ENCODE measurements at regions not wholly inside any gene's neighbourhood (a gene's known extent, or its start where the extent isn't known, plus 50 kb on each side); places are given as distances from the start of the nearest gene placed in this dataset.

DNA sequence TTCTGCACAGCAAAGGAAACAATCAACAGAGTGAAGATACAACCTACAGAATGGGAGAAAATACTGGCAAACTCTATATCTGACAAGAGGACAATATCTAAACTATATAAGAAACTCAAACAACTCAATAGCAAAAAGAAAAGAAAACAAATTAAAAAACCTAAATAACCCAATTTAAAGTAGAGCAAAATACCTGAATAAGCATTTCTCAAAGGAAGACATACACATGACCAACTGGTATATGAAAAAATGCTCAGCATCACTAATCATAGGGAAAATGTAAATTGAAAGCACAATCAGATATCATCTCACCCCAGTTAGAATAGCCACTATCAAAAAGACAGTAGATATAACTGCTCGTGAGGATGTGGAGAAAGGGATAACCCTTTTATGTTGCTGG lies 87.8 kb upstream of the FOXA2 start:
- DNase-seq (no peak), FAIRE-seq (no peak), ATAC-seq (no peak)
- no peak overlapping the region for H3K4me3 ChIP-seq
- H3K9me3 ChIP-seq: peaks cover 0 to 5% (median 0%) of the 10 kb centered on the region in 4 donors
- no peaks in the 10 kb centered on the region for H3K27me3 ChIP-seq
- H3K27ac ChIP-seq: no peak overlapping the region
- H3K4me1 ChIP-seq: no peaks in the 10 kb centered on the region
- H3K36me3 ChIP-seq: no peaks in the 10 kb centered on the region
- TF ChIP-seq CTCF (IDR thresholded peaks at IDR 0.05): no peak
- WGBS, 2 donors: 57 to 84% methylated on average over 1 of the region's 1 CpG
- intact Hi-C loops (cut with DNase I): no loop called here

DNA sequence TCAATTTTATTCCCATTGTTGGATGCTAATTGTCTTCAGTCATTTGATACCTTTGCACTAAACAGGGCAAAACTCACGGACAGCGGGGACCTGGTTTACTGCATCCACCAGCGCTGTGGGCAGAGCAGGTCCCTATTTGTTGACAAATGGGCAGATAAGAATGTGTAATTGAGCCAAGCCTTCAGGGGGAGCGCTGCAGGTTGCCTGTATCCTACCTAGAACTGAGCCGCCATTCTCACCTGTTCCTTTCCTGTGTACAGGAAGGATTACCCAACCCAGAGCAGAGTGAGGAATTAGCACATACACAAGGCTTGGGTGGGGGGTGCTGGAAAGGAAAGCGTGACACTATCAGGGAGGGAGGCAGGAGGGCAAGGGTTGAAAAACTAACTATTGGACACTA lies 89.1 kb upstream of the FOXA2 start:
- no peak for FAIRE-seq
- intact Hi-C loops (cut with DNase I): no loop called here
- H3K36me3 ChIP-seq: no peaks in the 10 kb centered on the region
- no peaks in the 10 kb centered on the region for H3K4me1 ChIP-seq
- TF ChIP-seq CTCF (IDR thresholded peaks at IDR 0.05): no peak
- no peak overlapping the region for H3K4me3 ChIP-seq
- no peaks in the 10 kb centered on the region for H3K27me3 ChIP-seq
- H3K27ac ChIP-seq: no peak overlapping the region
- WGBS, 2 donors: 13 to 21% methylated on average over 6 of the region's 6 CpGs
- ATAC-seq: peak in 3 of 4 donors; percentile 44 to 78 (median 75)
- peak in 1 of 6 donors; percentile 18 for DNase-seq
- peaks cover 0 to 5% (median 0%) of the 10 kb centered on the region in 4 donors for H3K9me3 ChIP-seq

GRCh38 chr20:22675341-22675740 lies 91.0 kb upstream of the FOXA2 start:
- FAIRE-seq: no peak
- no peak for TF ChIP-seq CTCF (IDR thresholded peaks at IDR 0.05)
- no peak for DNase-seq
- no peak for ATAC-seq
- Histone ChIP-seq H3K27me3 (no peaks in the 10 kb centered on the region), H3K9me3 (peaks cover 0 to 2% (median 0%) of the 10 kb centered on the region in 4 donors), H3K4me3 (no peak overlapping the region), H3K27ac (no peak overlapping the region), H3K4me1 (peaks cover 0 to 4% (median 0%) of the 10 kb centered on the region in 3 donors), H3K36me3 (no peaks in the 10 kb centered on the region)
- 73 to 83% methylated on average over 10 of the region's 10 CpGs for WGBS, 2 donors
- intact Hi-C loops (cut with DNase I): no loop called here

DNA sequence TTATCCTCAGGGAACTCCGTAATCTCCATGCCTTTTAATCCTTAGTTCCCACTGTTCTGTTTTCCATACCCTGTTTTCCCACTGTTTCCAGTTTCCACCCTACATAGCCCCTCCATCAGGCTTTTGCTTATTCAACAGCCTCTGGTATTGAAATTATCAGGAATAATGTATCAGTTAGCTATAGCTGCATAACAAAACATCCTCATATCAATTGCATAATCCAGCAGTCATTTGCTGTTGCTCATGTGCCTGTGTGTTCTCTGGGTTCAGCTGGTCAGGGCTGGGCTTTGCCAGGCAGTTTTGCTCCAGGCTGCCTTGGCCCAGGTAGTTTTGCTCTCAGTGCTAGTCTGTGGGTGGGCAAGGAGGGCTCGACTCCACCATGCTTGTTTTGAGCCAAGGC lies 94.3 kb upstream of the FOXA2 start:
- TF ChIP-seq CTCF (IDR thresholded peaks at IDR 0.05): no peak
- DNase-seq (no peak), ATAC-seq (no peak), FAIRE-seq (no peak)
- Histone ChIP-seq H3K4me3 (no peak overlapping the region), H3K9me3 (no peaks in the 10 kb centered on the region), H3K27me3 (no peaks in the 10 kb centered on the region), H3K36me3 (no peaks in the 10 kb centered on the region), H3K4me1 (peaks cover 0 to 4% (median 0%) of the 10 kb centered on the region in 3 donors), H3K27ac (no peak overlapping the region)
- 95% methylated on average over 2 of the region's 2 CpGs for WGBS, 2 donors
- intact Hi-C loops (cut with DNase I): no loop called here

- Histone ChIP-seq H3K4me1 (peaks cover 0 to 4% (median 0%) of the 10 kb centered on the region in 3 donors), H3K9me3 (no peaks in the 10 kb centered on the region), H3K36me3 (no peaks in the 10 kb centered on the region), H3K4me3 (no peak overlapping the region), H3K27me3 (no peaks in the 10 kb centered on the region), H3K27ac (no peak overlapping the region)
- ATAC-seq (no peak), FAIRE-seq (no peak), DNase-seq (no peak)
- TF ChIP-seq CTCF (IDR thresholded peaks at IDR 0.05): no peak
- WGBS, 2 donors: 81 to 82% methylated on average over 4 of the region's 4 CpGs
- intact Hi-C loops (cut with DNase I): no loop called here
Measured at GRCh38 chr20:22679197-22679596, 94.8 kb upstream of the FOXA2 start.
